Immature natural killer cell (primary cell): ENCODE measurements at regions not wholly inside any gene's neighbourhood (a gene's known extent, or its start where the extent isn't known, plus 50 kb on each side); places are given as distances from the start of the nearest gene placed in this dataset.

ENCODE experiments used
- DNase-seq, 3 donors: peaks; one replicate each; pipeline ENCODE4 v3.0.0; 2022; ENCODE audit warnings: mixed read lengths in 1 of 3
- H3K27ac Mint-ChIP-seq, 6 donors: one replicate each; pipeline ENCODE4 v1.8.0; 2020; ENCODE audit warnings: mixed read lengths in 6 of 6, mild to moderate bottlenecking in 5 of 6, inconsistent platforms in 4 of 6, moderate library complexity in 3 of 6
- H3K27me3 Mint-ChIP-seq, 3 donors: one replicate each; pipeline ENCODE4 v1.8.0; 2020 to 2021; ENCODE audit warnings: low read depth in 3 of 3, mild to moderate bottlenecking in 3 of 3, mixed read lengths in 3 of 3, moderate library complexity in 3 of 3, inconsistent platforms in 1 of 3
- H3K36me3 Mint-ChIP-seq, 3 donors: one replicate each; pipeline ENCODE4 v1.8.0; 2020; ENCODE audit warnings: mixed read lengths in 3 of 3, inconsistent platforms in 2 of 3, mild to moderate bottlenecking in 2 of 3
- H3K4me1 Mint-ChIP-seq, 2 donors: one replicate each; pipeline ENCODE4 v1.8.0; 2020; ENCODE audit warnings: inconsistent platforms in 2 of 2, mild to moderate bottlenecking in 2 of 2, mixed read lengths in 2 of 2, moderate library complexity in 1 of 2
- H3K4me3 Mint-ChIP-seq, 5 donors: one replicate each; pipeline ENCODE4 v1.8.0; 2020; ENCODE audit warnings: mild to moderate bottlenecking in 5 of 5, mixed read lengths in 5 of 5, inconsistent platforms in 3 of 5, moderate library complexity in 3 of 5
- H3K9me3 Mint-ChIP-seq, 6 donors: one replicate each; pipeline ENCODE4 v1.8.0; 2020; ENCODE audit warnings: mild to moderate bottlenecking in 6 of 6, mixed read lengths in 6 of 6, inconsistent platforms in 4 of 6, moderate library complexity in 3 of 6

DNA sequence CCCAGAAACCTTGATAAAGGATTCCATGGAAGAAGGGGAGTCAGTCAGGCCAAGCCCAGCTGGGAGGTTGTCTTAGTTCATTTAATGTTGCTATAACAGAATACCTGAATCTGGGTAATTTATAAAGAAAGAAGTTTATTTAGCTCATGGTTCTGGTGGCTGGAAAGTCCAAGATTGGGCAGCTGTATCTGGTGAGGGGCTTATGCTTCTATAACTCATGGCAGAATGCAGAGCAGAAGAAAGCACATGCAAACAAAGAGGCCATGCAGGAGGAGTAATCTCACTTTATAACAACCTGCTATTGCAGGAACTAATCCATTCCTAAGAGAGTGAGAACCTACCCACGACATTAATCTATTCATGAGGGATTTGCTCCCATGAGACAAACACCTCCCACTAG is 54.2 kb upstream of the ANKRD1 start:
- Mint-ChIP-seq H3K27ac (no peak overlapping the region), H3K9me3 (peaks cover 0 to 5% (median 0%) of the 10 kb centered on the region in 6 donors), H3K36me3 (no peaks in the 10 kb centered on the region), H3K4me1 (no peaks in the 10 kb centered on the region), H3K27me3 (peaks cover 0 to 7% (median 2%) of the 10 kb centered on the region in 3 donors), H3K4me3 (no peak overlapping the region)
- DNase-seq = no peak

- peaks cover 0 to 2% (median 2%) of the 10 kb centered on the region in 3 donors for H3K27me3 Mint-ChIP-seq
- no peaks in the 10 kb centered on the region for H3K36me3 Mint-ChIP-seq
- no peaks in the 10 kb centered on the region for H3K4me1 Mint-ChIP-seq
- peaks cover 0 to 5% (median 0%) of the 10 kb centered on the region in 6 donors for H3K9me3 Mint-ChIP-seq
- no peak for DNase-seq
- no peak overlapping the region for H3K27ac Mint-ChIP-seq
- H3K4me3 Mint-ChIP-seq = no peak overlapping the region
These were observed 56.4 kb upstream of the ANKRD1 start for GRCh38 chr10:90977162-90977854.

DNA sequence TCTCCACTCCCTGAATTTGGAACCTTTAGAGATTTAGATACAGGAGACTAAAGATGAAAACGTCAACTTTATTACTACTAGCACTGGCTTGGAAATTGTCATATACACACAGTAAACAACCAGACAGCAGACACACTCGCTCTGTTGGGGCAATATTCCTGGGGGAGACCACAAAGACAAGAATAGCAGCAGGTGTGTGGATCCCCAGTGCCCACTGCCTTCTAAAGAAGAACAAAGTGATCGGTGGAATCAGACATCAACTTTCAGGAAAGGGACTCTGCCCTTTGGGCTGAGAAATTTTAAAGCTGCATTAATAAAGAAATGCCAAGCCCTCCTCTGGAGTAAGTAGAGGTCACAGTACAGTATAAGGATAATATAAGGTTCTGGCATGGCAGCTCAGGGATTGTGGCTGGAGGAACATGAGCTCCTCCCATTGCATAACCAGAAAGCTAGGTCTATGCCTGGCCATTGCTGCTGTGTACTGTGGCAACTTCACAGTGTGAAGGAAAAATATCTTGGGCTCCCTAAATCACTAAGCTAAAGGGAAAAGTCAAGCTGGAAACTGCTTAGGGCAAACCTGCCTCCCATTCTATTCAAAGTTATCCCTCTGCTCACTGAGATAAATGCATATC is 57.1 kb upstream of the ANKRD1 start:
- H3K9me3 Mint-ChIP-seq = peaks cover 0 to 5% (median 0%) of the 10 kb centered on the region in 6 donors
- DNase-seq = no peak
- peaks cover 2 to 4% (median 2%) of the 10 kb centered on the region in 3 donors for H3K27me3 Mint-ChIP-seq
- H3K4me1 Mint-ChIP-seq = no peaks in the 10 kb centered on the region
- H3K27ac Mint-ChIP-seq = no peak overlapping the region
- H3K36me3 Mint-ChIP-seq = no peaks in the 10 kb centered on the region
- H3K4me3 Mint-ChIP-seq = no peak overlapping the region

GRCh38 chr10:90982406-90983008 is 61.6 kb upstream of the ANKRD1 start:
- H3K4me3 Mint-ChIP-seq = no peak overlapping the region
- peaks cover 0 to 4% (median 1%) of the 10 kb centered on the region in 3 donors for H3K27me3 Mint-ChIP-seq
- no peaks in the 10 kb centered on the region for H3K4me1 Mint-ChIP-seq
- peaks cover 0 to 2% (median 0%) of the 10 kb centered on the region in 6 donors for H3K9me3 Mint-ChIP-seq
- H3K36me3 Mint-ChIP-seq = no peaks in the 10 kb centered on the region
- H3K27ac Mint-ChIP-seq = no peak overlapping the region
- no peak for DNase-seq

GRCh38 chr10:90983914-90984549 is 63.1 kb upstream of the ANKRD1 start:
- Mint-ChIP-seq H3K4me3 (no peak overlapping the region), H3K27ac (no peak overlapping the region), H3K9me3 (peaks cover 0 to 2% (median 0%) of the 10 kb centered on the region in 6 donors)

DNA sequence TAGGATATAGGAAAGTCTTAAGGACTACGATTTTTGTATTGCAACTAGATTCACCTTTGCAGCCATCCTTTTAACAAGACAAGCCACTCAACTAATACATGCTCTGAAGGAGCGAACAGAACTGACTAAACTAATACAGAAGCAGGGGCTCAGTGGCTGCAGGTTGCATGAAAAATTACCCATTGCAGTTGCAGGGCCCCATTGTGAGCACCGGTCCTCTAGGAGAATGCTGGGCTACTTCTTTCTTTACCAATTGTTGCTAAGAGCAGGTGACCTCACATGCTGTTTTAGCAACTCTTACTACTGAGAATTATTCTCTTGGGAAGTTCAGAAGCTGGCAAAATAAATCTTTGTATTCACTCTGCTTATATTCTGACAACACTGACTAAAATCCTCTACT is 64.0 kb upstream of the ANKRD1 start:
- no peak for DNase-seq
- H3K9me3 Mint-ChIP-seq = peaks cover 0 to 2% (median 0%) of the 10 kb centered on the region in 6 donors
- no peaks in the 10 kb centered on the region for H3K36me3 Mint-ChIP-seq
- no peak overlapping the region for H3K27ac Mint-ChIP-seq
- H3K4me1 Mint-ChIP-seq = no peaks in the 10 kb centered on the region
- peaks cover 0 to 4% (median 0%) of the 10 kb centered on the region in 3 donors for H3K27me3 Mint-ChIP-seq
- H3K4me3 Mint-ChIP-seq = no peak overlapping the region

More at GRCh38 chr10:90983914-90984549, 63.1 kb upstream of the ANKRD1 start:
- no peak for DNase-seq
- no peaks in the 10 kb centered on the region for H3K36me3 Mint-ChIP-seq
- H3K4me1 Mint-ChIP-seq = no peaks in the 10 kb centered on the region
- H3K27me3 Mint-ChIP-seq = peaks cover 0 to 4% (median 0%) of the 10 kb centered on the region in 3 donors

GRCh38 chr10:90985321-90985933 is 64.5 kb upstream of the ANKRD1 start:
- no peaks in the 10 kb centered on the region for H3K36me3 Mint-ChIP-seq
- H3K4me3 Mint-ChIP-seq = no peak overlapping the region
- H3K4me1 Mint-ChIP-seq = no peaks in the 10 kb centered on the region
- peaks cover 0 to 4% (median 0%) of the 10 kb centered on the region in 3 donors for H3K27me3 Mint-ChIP-seq
- H3K9me3 Mint-ChIP-seq = peaks cover 0 to 2% (median 0%) of the 10 kb centered on the region in 6 donors
- DNase-seq = no peak
- H3K27ac Mint-ChIP-seq = no peak overlapping the region

GRCh38 chr10:90986136-90986760 is 65.4 kb upstream of the ANKRD1 start:
- Mint-ChIP-seq H3K4me1 (no peaks in the 10 kb centered on the region), H3K9me3 (peaks cover 0 to 2% (median 0%) of the 10 kb centered on the region in 6 donors), H3K27ac (no peak overlapping the region), H3K36me3 (no peaks in the 10 kb centered on the region), H3K27me3 (peaks cover 0 to 4% (median 0%) of the 10 kb centered on the region in 3 donors), H3K4me3 (no peak overlapping the region)
- DNase-seq = no peak

- no peaks in the 10 kb centered on the region for H3K4me1 Mint-ChIP-seq
- DNase-seq = no peak
- H3K27ac Mint-ChIP-seq = no peak overlapping the region
- peaks cover 0 to 4% (median 0%) of the 10 kb centered on the region in 3 donors for H3K27me3 Mint-ChIP-seq
- H3K4me3 Mint-ChIP-seq = no peak overlapping the region
- peaks cover 0 to 2% (median 0%) of the 10 kb centered on the region in 6 donors for H3K9me3 Mint-ChIP-seq
- H3K36me3 Mint-ChIP-seq = no peaks in the 10 kb centered on the region
These were observed 66.0 kb upstream of the ANKRD1 start for GRCh38 chr10:90986870-90987269.

GRCh38 chr10:90987383-90987782 is 66.5 kb upstream of the ANKRD1 start:
- no peak overlapping the region for H3K4me3 Mint-ChIP-seq
- peaks cover 0 to 2% (median 0%) of the 10 kb centered on the region in 6 donors for H3K9me3 Mint-ChIP-seq
- H3K4me1 Mint-ChIP-seq = no peaks in the 10 kb centered on the region
- DNase-seq = no peak
- H3K36me3 Mint-ChIP-seq = no peaks in the 10 kb centered on the region
- H3K27ac Mint-ChIP-seq = no peak overlapping the region
- H3K27me3 Mint-ChIP-seq = peaks cover 0 to 4% (median 0%) of the 10 kb centered on the region in 3 donors

- Mint-ChIP-seq H3K4me1 (no peaks in the 10 kb centered on the region), H3K27me3 (no peaks in the 10 kb centered on the region), H3K36me3 (no peaks in the 10 kb centered on the region), H3K27ac (no peak overlapping the region), H3K4me3 (no peak overlapping the region), H3K9me3 (peaks cover 0 to 2% (median 0%) of the 10 kb centered on the region in 6 donors)
- no peak for DNase-seq
These were observed 67.1 kb upstream of the ANKRD1 start for GRCh38 chr10:90988024-90988423.

- H3K9me3 Mint-ChIP-seq = peaks cover 0 to 2% (median 0%) of the 10 kb centered on the region in 6 donors
- no peak overlapping the region for H3K27ac Mint-ChIP-seq
- no peak overlapping the region for H3K4me3 Mint-ChIP-seq
- H3K36me3 Mint-ChIP-seq = no peaks in the 10 kb centered on the region
- H3K27me3 Mint-ChIP-seq = no peaks in the 10 kb centered on the region
- no peaks in the 10 kb centered on the region for H3K4me1 Mint-ChIP-seq
- DNase-seq = no peak
These were observed 67.9 kb upstream of the ANKRD1 start for GRCh38 chr10:90988802-90989201.

- H3K27me3 Mint-ChIP-seq = no peaks in the 10 kb centered on the region
- H3K36me3 Mint-ChIP-seq = no peaks in the 10 kb centered on the region
- DNase-seq = no peak
- H3K9me3 Mint-ChIP-seq = peaks cover 0 to 2% (median 0%) of the 10 kb centered on the region in 6 donors
- no peak overlapping the region for H3K4me3 Mint-ChIP-seq
- no peak overlapping the region for H3K27ac Mint-ChIP-seq
- H3K4me1 Mint-ChIP-seq = no peaks in the 10 kb centered on the region
These were observed 68.5 kb upstream of the ANKRD1 start for GRCh38 chr10:90989378-90989777.
